Activated CD8-positive, alpha-beta T cell treated with anti-CD3 and anti-CD28 coated beads for 36 hours (primary cell): ENCODE measurements at regions not wholly inside any gene's neighbourhood (a gene's known extent, or its start where the extent isn't known, plus 50 kb on each side); places are given as distances from the start of the nearest gene placed in this dataset.

Experiments
- ATAC-seq: fragments of 200-7000 bp; cut with Tn5 transposase; one replicate; pipeline ENCODE4 v1.10.0; 2021; ENCODE audit warnings: mild to moderate bottlenecking, moderate library complexity
- CTCF ChIA-PET: fragments of 350-600 bp; sonication (Branson Sonifier 250); formaldehyde crosslinking; loops from one replicate; lab custom pipeline; 2021; ENCODE audit warnings: antibody characterized with exemption; lab: Charles Lee
- POLR2A ChIA-PET: fragments of 350-600 bp; sonication (Branson Sonifier 250); formaldehyde crosslinking; loops from one replicate; lab custom pipeline; 2021; ENCODE audit warnings: antibody characterized with exemption; lab: Charles Lee
- DNase-seq: peaks from one replicate; pipeline ENCODE4 v3.0.0-alpha.2; 2020
- H3K27ac Mint-ChIP-seq: one replicate; pipeline ENCODE4 v1.8.0; 2021; ENCODE audit warnings: mild to moderate bottlenecking, mixed read lengths
- H3K27me3 Mint-ChIP-seq: one replicate; pipeline ENCODE4 v1.8.0; 2021; ENCODE audit warnings: mixed read lengths
- H3K36me3 Mint-ChIP-seq: one replicate; pipeline ENCODE4 v1.8.0; 2021; ENCODE audit warnings: low read depth, mixed read lengths
- H3K4me1 Mint-ChIP-seq: one replicate; pipeline ENCODE4 v1.8.0; 2021; ENCODE audit warnings: low read depth, mixed read lengths
- H3K4me3 Mint-ChIP-seq: one replicate; pipeline ENCODE4 v1.8.0; 2021; ENCODE audit warnings: mild to moderate bottlenecking, moderate library complexity, mixed read lengths
- H3K9me3 Mint-ChIP-seq: one replicate; pipeline ENCODE4 v1.8.0; 2021; ENCODE audit warnings: mixed read lengths
- CTCF ChIP-seq: fragments of 200-600 bp; IDR thresholded peaks from one replicate; pipeline ENCODE4 v1.8.0; 2022; ENCODE audit warnings: antibody characterized with exemption, mild to moderate bottlenecking
- intact Hi-C: fragments of 100-400 bp; cut with micrococcal nuclease; formaldehyde crosslinking; loops from one replicate; pipeline ENCODE4 v1.10.0; 2022

- Mint-ChIP-seq H3K9me3 (no peaks in the 10 kb centered on the region), H3K4me1 (no peaks in the 10 kb centered on the region), H3K4me3 (no peak overlapping the region), H3K36me3 (no peaks in the 10 kb centered on the region), H3K27me3 (no peaks in the 10 kb centered on the region), H3K27ac (no peak overlapping the region)
- ChIA-PET POLR2A (no interaction called here), CTCF (no interaction called here)
- intact Hi-C loops = no loop called here
- DNase-seq (no peak), ATAC-seq (no peak)
- TF ChIP-seq CTCF = no peak
These were observed 1514.8 kb downstream of the SI start for GRCh38 chr3:163563485-163563884.

GRCh38 chr3:163562625-163563024, 1515.7 kb downstream of the SI start:
- no peaks in the 10 kb centered on the region for H3K9me3 Mint-ChIP-seq
- POLR2A ChIA-PET = no interaction called here
- no peaks in the 10 kb centered on the region for H3K27me3 Mint-ChIP-seq
- H3K27ac Mint-ChIP-seq = no peak overlapping the region
- ATAC-seq = no peak
- DNase-seq = no peak
- CTCF ChIA-PET = no interaction called here
- H3K4me3 Mint-ChIP-seq = no peak overlapping the region
- intact Hi-C loops = no loop called here
- H3K36me3 Mint-ChIP-seq = no peaks in the 10 kb centered on the region
- no peak for TF ChIP-seq CTCF
- no peaks in the 10 kb centered on the region for H3K4me1 Mint-ChIP-seq

- POLR2A ChIA-PET = no interaction called here
- no peak for TF ChIP-seq CTCF
- Mint-ChIP-seq H3K36me3 (no peaks in the 10 kb centered on the region), H3K27ac (no peak overlapping the region), H3K4me1 (no peaks in the 10 kb centered on the region), H3K27me3 (no peaks in the 10 kb centered on the region), H3K4me3 (no peak overlapping the region), H3K9me3 (no peaks in the 10 kb centered on the region)
- intact Hi-C loops = no loop called here
- no peak for DNase-seq
- CTCF ChIA-PET = no interaction called here
- no peak for ATAC-seq
These were observed 1517.1 kb downstream of the SI start for GRCh38 chr3:163561151-163561550.

- intact Hi-C loops = no loop called here
- no peaks in the 10 kb centered on the region for H3K27me3 Mint-ChIP-seq
- H3K4me3 Mint-ChIP-seq = no peak overlapping the region
- ATAC-seq (no peak), DNase-seq (no peak)
- POLR2A ChIA-PET = no interaction called here
- CTCF ChIA-PET = no interaction called here
- H3K9me3 Mint-ChIP-seq = no peaks in the 10 kb centered on the region
- no peak for TF ChIP-seq CTCF
- H3K4me1 Mint-ChIP-seq = no peaks in the 10 kb centered on the region
- H3K27ac Mint-ChIP-seq = no peak overlapping the region
- H3K36me3 Mint-ChIP-seq = no peaks in the 10 kb centered on the region
These were observed 1517.8 kb downstream of the SI start for GRCh38 chr3:163560459-163560858.

- Mint-ChIP-seq H3K27ac (no peak overlapping the region), H3K9me3 (no peaks in the 10 kb centered on the region), H3K4me3 (no peak overlapping the region), H3K27me3 (no peaks in the 10 kb centered on the region), H3K36me3 (no peaks in the 10 kb centered on the region), H3K4me1 (no peaks in the 10 kb centered on the region)
- CTCF ChIA-PET = no interaction called here
- TF ChIP-seq CTCF = no peak
- no peak for ATAC-seq
- POLR2A ChIA-PET = no interaction called here
- intact Hi-C loops = no loop called here
- DNase-seq = no peak
These were observed 1521.3 kb downstream of the SI start for GRCh38 chr3:163556813-163557523.
